ENCODE measurements at regions not wholly inside any gene's neighbourhood (a gene's known extent, or its start where the extent isn't known, plus 50 kb on each side); places are given as distances from the start of the nearest gene placed in this dataset.

- Histone ChIP-seq H3K27me3 (peaks cover 12% of the 10 kb centered on the region; the same call in 1 of the 2 replicates), H3K4me2 (no peak overlapping the region), H3K9ac (no peak overlapping the region), H3K4me1 (no peaks in the 10 kb centered on the region), H3K27ac (no peak overlapping the region), H4K20me1 (no peaks in the 10 kb centered on the region), H3K4me3 (no peak overlapping the region), H3K36me3 (no peaks in the 10 kb centered on the region), H3K9me3 (no peaks in the 10 kb centered on the region)
- no peak for TF ChIP-seq Cebpa-rat (IDR thresholded peaks at IDR 0.05)
Measured at GRCh38 chr4:1519787-1520661, 113.8 kb upstream of the NKX1-1 start.

GRCh38 chr4:1518997-1519700, 112.9 kb upstream of the NKX1-1 start:
- TF ChIP-seq Cebpa-rat (IDR thresholded peaks at IDR 0.05) = no peak
- H3K4me1 ChIP-seq = no peaks in the 10 kb centered on the region
- H3K9ac ChIP-seq = no peak overlapping the region
- H3K4me3 ChIP-seq = no peak overlapping the region
- peaks cover 12% of the 10 kb centered on the region; the same call in 1 of the 2 replicates for H3K27me3 ChIP-seq
- H4K20me1 ChIP-seq = no peaks in the 10 kb centered on the region
- H3K36me3 ChIP-seq = no peaks in the 10 kb centered on the region
- no peak overlapping the region for H3K27ac ChIP-seq
- H3K4me2 ChIP-seq = no peak overlapping the region
- no peaks in the 10 kb centered on the region for H3K9me3 ChIP-seq

- peaks cover 12% of the 10 kb centered on the region; the same call in 1 of the 2 replicates for H3K27me3 ChIP-seq
- peaks cover 9% of the 10 kb centered on the region for H3K9me3 ChIP-seq
- H4K20me1 ChIP-seq = no peaks in the 10 kb centered on the region
- no peak for TF ChIP-seq Cebpa-rat (IDR thresholded peaks at IDR 0.05)
- no peaks in the 10 kb centered on the region for H3K4me1 ChIP-seq
- H3K4me2 ChIP-seq = no peak overlapping the region
- H3K4me3 ChIP-seq = no peak overlapping the region
- no peak overlapping the region for H3K9ac ChIP-seq
- H3K27ac ChIP-seq = no peak overlapping the region
- H3K36me3 ChIP-seq = no peaks in the 10 kb centered on the region
Measured at GRCh38 chr4:1517592-1518411, 111.6 kb upstream of the NKX1-1 start.

GRCh38 chr4:1516881-1517480, 110.7 kb upstream of the NKX1-1 start:
- Histone ChIP-seq H3K9ac (no peak overlapping the region), H4K20me1 (no peaks in the 10 kb centered on the region), H3K36me3 (no peaks in the 10 kb centered on the region), H3K27ac (no peak overlapping the region), H3K9me3 (peaks cover 9% of the 10 kb centered on the region), H3K4me2 (no peak overlapping the region), H3K27me3 (peaks cover 9% of the 10 kb centered on the region; the same call in 1 of the 2 replicates), H3K4me1 (no peaks in the 10 kb centered on the region), H3K4me3 (no peak overlapping the region)
- TF ChIP-seq Cebpa-rat (IDR thresholded peaks at IDR 0.05) = no peak

GRCh38 chr4:1516261-1516660, 110.0 kb upstream of the NKX1-1 start:
- peaks cover 2% of the 10 kb centered on the region; the same call in 1 of the 2 replicates for H3K27me3 ChIP-seq
- no peak overlapping the region for H3K4me2 ChIP-seq
- H4K20me1 ChIP-seq = no peaks in the 10 kb centered on the region
- peaks cover 14% of the 10 kb centered on the region for H3K9me3 ChIP-seq
- no peak overlapping the region for H3K4me3 ChIP-seq
- TF ChIP-seq Cebpa-rat (IDR thresholded peaks at IDR 0.05) = no peak
- no peak overlapping the region for H3K27ac ChIP-seq
- H3K9ac ChIP-seq = no peak overlapping the region
- H3K4me1 ChIP-seq = no peaks in the 10 kb centered on the region
- no peaks in the 10 kb centered on the region for H3K36me3 ChIP-seq

- H3K4me2 ChIP-seq = no peak overlapping the region
- no peak overlapping the region for H3K27ac ChIP-seq
- TF ChIP-seq Cebpa-rat (IDR thresholded peaks at IDR 0.05) = no peak
- no peak overlapping the region for H3K4me3 ChIP-seq
- peaks cover 14% of the 10 kb centered on the region for H3K9me3 ChIP-seq
- H4K20me1 ChIP-seq = no peaks in the 10 kb centered on the region
- H3K36me3 ChIP-seq = no peaks in the 10 kb centered on the region
- H3K27me3 ChIP-seq = no peaks in the 10 kb centered on the region
- H3K4me1 ChIP-seq = no peaks in the 10 kb centered on the region
- H3K9ac ChIP-seq = no peak overlapping the region
Measured at GRCh38 chr4:1515763-1516162, 109.5 kb upstream of the NKX1-1 start.

GRCh38 chr4:1515156-1515555, 108.9 kb upstream of the NKX1-1 start:
- H3K9ac ChIP-seq = no peak overlapping the region
- H3K9me3 ChIP-seq = peaks cover 14% of the 10 kb centered on the region
- TF ChIP-seq Cebpa-rat (IDR thresholded peaks at IDR 0.05) = no peak
- H4K20me1 ChIP-seq = no peaks in the 10 kb centered on the region
- H3K4me1 ChIP-seq = no peaks in the 10 kb centered on the region
- H3K4me3 ChIP-seq = no peak overlapping the region
- H3K27ac ChIP-seq = no peak overlapping the region
- H3K36me3 ChIP-seq = no peaks in the 10 kb centered on the region
- no peaks in the 10 kb centered on the region for H3K27me3 ChIP-seq
- no peak overlapping the region for H3K4me2 ChIP-seq

- TF ChIP-seq Cebpa-rat (IDR thresholded peaks at IDR 0.05) = no peak
- no peaks in the 10 kb centered on the region for H3K27me3 ChIP-seq
- H4K20me1 ChIP-seq = no peaks in the 10 kb centered on the region
- no peak overlapping the region for H3K9ac ChIP-seq
- no peak overlapping the region for H3K27ac ChIP-seq
- no peaks in the 10 kb centered on the region for H3K36me3 ChIP-seq
- no peak overlapping the region for H3K4me3 ChIP-seq
- peaks cover 14% of the 10 kb centered on the region for H3K9me3 ChIP-seq
- no peaks in the 10 kb centered on the region for H3K4me1 ChIP-seq
- H3K4me2 ChIP-seq = no peak overlapping the region
Measured at GRCh38 chr4:1514612-1515011, 108.4 kb upstream of the NKX1-1 start.

GRCh38 chr4:1513936-1514483, 107.8 kb upstream of the NKX1-1 start:
- no peaks in the 10 kb centered on the region for H3K27me3 ChIP-seq
- H3K9ac ChIP-seq = no peak overlapping the region
- no peaks in the 10 kb centered on the region for H3K36me3 ChIP-seq
- H3K4me3 ChIP-seq = no peak overlapping the region
- peaks cover 14% of the 10 kb centered on the region for H3K9me3 ChIP-seq
- no peak for TF ChIP-seq Cebpa-rat (IDR thresholded peaks at IDR 0.05)
- H3K4me2 ChIP-seq = no peak overlapping the region
- no peaks in the 10 kb centered on the region for H3K4me1 ChIP-seq
- no peak overlapping the region for H3K27ac ChIP-seq
- H4K20me1 ChIP-seq = no peaks in the 10 kb centered on the region

Measured in BLaER1 (cell line).